GM06990 (cell line): ENCODE measurements at regions not wholly inside any gene's neighbourhood (a gene's known extent, or its start where the extent isn't known, plus 50 kb on each side); places are given as distances from the start of the nearest gene placed in this dataset.

Experiments used
- DNase-seq: peaks from one replicate; pipeline ENCODE4 v3.0.0-alpha.2; 2011; ENCODE audit not compliant: insufficient read length; ENCODE audit errors: extremely low read depth
- H3K27me3 ChIP-seq: replicated peaks from 2 replicates; pipeline ENCODE4 v1.6.0; 2011; ENCODE audit warnings: low read length; ENCODE audit not compliant: control insufficient read depth, insufficient read depth
- H3K36me3 ChIP-seq: 2 replicates; pipeline ENCODE4 v1.5.1; 2011; ENCODE audit warnings: low read length; ENCODE audit not compliant: control insufficient read depth, insufficient read depth
- H3K4me3 ChIP-seq: replicated peaks from 2 replicates; pipeline ENCODE4 v1.5.1; 2011; ENCODE audit warnings: low read depth, mild to moderate bottlenecking, control low read depth, low read length
- CTCF ChIP-seq: IDR thresholded peaks from 2 replicates; pipeline ENCODE4 v1.5.1; 2011; ENCODE audit warnings: low read length, control low read depth, mild to moderate bottlenecking, inconsistent platforms; ENCODE audit not compliant: insufficient read depth, poor library complexity, severe bottlenecking

- no peak for DNase-seq
- no peak for TF ChIP-seq CTCF
- Histone ChIP-seq H3K36me3 (no peaks in the 10 kb centered on the region), H3K27me3 (no peaks in the 10 kb centered on the region), H3K4me3 (no peak overlapping the region)
Measured at GRCh38 chr12:43213608-43214007, 338.4 kb downstream of the ADAMTS20 start.

- H3K4me3 ChIP-seq = no peak overlapping the region
- DNase-seq = peak; percentile 36
- no peak for TF ChIP-seq CTCF
Measured at GRCh38 chr12:43210485-43211192, 341.4 kb downstream of the ADAMTS20 start.

GRCh38 chr12:43208627-43209026 is 343.4 kb downstream of the ADAMTS20 start:
- TF ChIP-seq CTCF = no peak
- no peak for DNase-seq
- no peaks in the 10 kb centered on the region for H3K27me3 ChIP-seq
- H3K4me3 ChIP-seq = no peak overlapping the region
- no peaks in the 10 kb centered on the region for H3K36me3 ChIP-seq

More at GRCh38 chr12:43210485-43211192, 341.4 kb downstream of the ADAMTS20 start:
- no peaks in the 10 kb centered on the region for H3K36me3 ChIP-seq
- no peaks in the 10 kb centered on the region for H3K27me3 ChIP-seq

GRCh38 chr12:43208221-43208620 is 343.8 kb downstream of the ADAMTS20 start:
- no peaks in the 10 kb centered on the region for H3K27me3 ChIP-seq
- H3K36me3 ChIP-seq = no peaks in the 10 kb centered on the region
- no peak for TF ChIP-seq CTCF
- DNase-seq = no peak
- H3K4me3 ChIP-seq = no peak overlapping the region

- DNase-seq = no peak
- no peak overlapping the region for H3K4me3 ChIP-seq
- H3K36me3 ChIP-seq = no peaks in the 10 kb centered on the region
- no peak for TF ChIP-seq CTCF
- no peaks in the 10 kb centered on the region; the same call in 1 of the 2 replicates for H3K27me3 ChIP-seq
Measured at GRCh38 chr12:43206396-43206795, 345.6 kb downstream of the ADAMTS20 start.
